PFSK-1 (cell line): ENCODE measurements at regions not wholly inside any gene's neighbourhood (a gene's known extent, or its start where the extent isn't known, plus 50 kb on each side); places are given as distances from the start of the nearest gene placed in this dataset.

Experiments
- FOXP2 ChIP-seq: optimal IDR thresholded peaks from 2 replicates; pipeline ENCODE3; 2011; ENCODE audit warnings: borderline replicate concordance, control low read depth, inconsistent platforms; ENCODE audit not compliant: insufficient read depth; ENCODE audit errors: extremely low read length, extremely low read depth
- POLR2AphosphoS5 ChIP-seq: IDR thresholded peaks from 2 replicates; pipeline ENCODE4 v1.6.1; 2012; ENCODE audit warnings: low read depth, mild to moderate bottlenecking, control low read depth, low read length, moderate library complexity
- REST ChIP-seq, 2 experiments: IDR thresholded peaks; 2 replicates each; pipeline versions ENCODE4 v1.6.1 to v1.8.0; 2011 to 2012; ENCODE audit warnings: low read depth in 2 of 2, low read length in 2 of 2, control low read depth in 1 of 2, inconsistent platforms in 1 of 2, mild to moderate bottlenecking in 1 of 2, moderate library complexity in 1 of 2; ENCODE audit not compliant: insufficient read depth in 1 of 2
- TAF1 ChIP-seq: IDR thresholded peaks from 2 replicates; pipeline ENCODE4 v1.6.1; 2012; ENCODE audit warnings: low read length, control low read depth, borderline replicate concordance; ENCODE audit not compliant: insufficient read depth

DNA sequence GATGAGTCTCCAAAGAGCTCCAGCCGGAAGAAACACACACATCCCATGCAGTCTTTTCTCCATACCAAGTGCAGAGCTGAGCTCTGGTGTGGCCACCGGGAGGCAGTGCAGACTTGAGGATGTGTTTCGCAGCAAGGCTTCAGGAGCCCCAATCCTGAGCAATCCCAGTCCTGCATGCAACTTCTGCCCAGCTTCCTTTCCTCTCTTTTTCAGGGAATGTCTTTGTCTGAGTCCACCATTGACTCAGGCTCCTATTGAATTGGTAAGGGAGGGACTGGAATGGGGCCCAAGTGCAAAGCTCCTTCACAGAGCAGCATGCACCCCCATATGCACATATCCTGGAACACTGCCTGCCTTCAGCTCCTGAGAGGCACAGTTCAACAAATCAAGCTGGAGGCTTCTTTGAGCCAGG lies 50.5 kb upstream of the ASIP start:
- TF ChIP-seq POLR2AphosphoS5 (no peak), REST (IDR thresholded peaks at IDR 0.05; ENCODE audit: insufficient read depth in 1 of 2, low read depth in 2 of 2, low read length in 2 of 2) (no peak), TAF1 (no peak), FOXP2 (peak; percentile 24)
